SK-N-DZ (cell line): ENCODE measurements at regions not wholly inside any gene's neighbourhood (a gene's known extent, or its start where the extent isn't known, plus 50 kb on each side); places are given as distances from the start of the nearest gene placed in this dataset.

ENCODE experiments used
- DNase-seq: peaks from one replicate; pipeline ENCODE4 v3.0.0-alpha.2; 2015; ENCODE audit warnings: low spot score

- no peak for DNase-seq
These were observed 721.0 kb upstream of the FAM98A start for GRCh38 chr2:34320056-34320455.

GRCh38 chr2:34317797-34318196 is 718.7 kb upstream of the FAM98A start:
- DNase-seq = no peak

GRCh38 chr2:34316788-34317187 is 717.7 kb upstream of the FAM98A start:
- no peak for DNase-seq

GRCh38 chr2:34311816-34312215 is 712.7 kb upstream of the FAM98A start:
- no peak for DNase-seq

GRCh38 chr2:34308140-34308539 is 709.0 kb upstream of the FAM98A start:
- DNase-seq = no peak

- no peak for DNase-seq
These were observed 708.5 kb upstream of the FAM98A start for GRCh38 chr2:34307636-34308035.

- no peak for DNase-seq
These were observed 707.6 kb upstream of the FAM98A start for GRCh38 chr2:34306745-34307144.

- no peak for DNase-seq
These were observed 706.5 kb upstream of the FAM98A start for GRCh38 chr2:34305587-34305986.

- no peak for DNase-seq
These were observed 695.9 kb upstream of the FAM98A start for GRCh38 chr2:34294961-34295360.

GRCh38 chr2:34291076-34291475 is 692.0 kb upstream of the FAM98A start:
- no peak for DNase-seq

GRCh38 chr2:34288016-34288415 is 688.9 kb upstream of the FAM98A start:
- no peak for DNase-seq

- no peak for DNase-seq
These were observed 681.5 kb upstream of the FAM98A start for GRCh38 chr2:34280606-34281005.

- no peak for DNase-seq
These were observed 668.0 kb upstream of the FAM98A start for GRCh38 chr2:34266908-34267697.

- no peak for DNase-seq
These were observed 662.6 kb upstream of the FAM98A start for GRCh38 chr2:34261701-34262100.

- no peak for DNase-seq
These were observed 655.3 kb upstream of the FAM98A start for GRCh38 chr2:34254272-34254878.

GRCh38 chr2:34252111-34252510 is 653.0 kb upstream of the FAM98A start:
- no peak for DNase-seq

- no peak for DNase-seq
These were observed 652.5 kb upstream of the FAM98A start for GRCh38 chr2:34251578-34251977.

- DNase-seq = no peak
These were observed 645.1 kb upstream of the FAM98A start for GRCh38 chr2:34244195-34244594.

- DNase-seq = no peak
These were observed 643.6 kb upstream of the FAM98A start for GRCh38 chr2:34242763-34243123.

GRCh38 chr2:34241905-34242762 is 643.0 kb upstream of the FAM98A start:
- no peak for DNase-seq

GRCh38 chr2:34239511-34239910 is 640.4 kb upstream of the FAM98A start:
- DNase-seq = no peak

GRCh38 chr2:34234823-34235222 is 635.7 kb upstream of the FAM98A start:
- DNase-seq = no peak

GRCh38 chr2:34229998-34230397 is 630.9 kb upstream of the FAM98A start:
- DNase-seq = no peak
